ENCODE measurements at regions not wholly inside any gene's neighbourhood (a gene's known extent, or its start where the extent isn't known, plus 50 kb on each side); places are given as distances from the start of the nearest gene placed in this dataset.

DNA sequence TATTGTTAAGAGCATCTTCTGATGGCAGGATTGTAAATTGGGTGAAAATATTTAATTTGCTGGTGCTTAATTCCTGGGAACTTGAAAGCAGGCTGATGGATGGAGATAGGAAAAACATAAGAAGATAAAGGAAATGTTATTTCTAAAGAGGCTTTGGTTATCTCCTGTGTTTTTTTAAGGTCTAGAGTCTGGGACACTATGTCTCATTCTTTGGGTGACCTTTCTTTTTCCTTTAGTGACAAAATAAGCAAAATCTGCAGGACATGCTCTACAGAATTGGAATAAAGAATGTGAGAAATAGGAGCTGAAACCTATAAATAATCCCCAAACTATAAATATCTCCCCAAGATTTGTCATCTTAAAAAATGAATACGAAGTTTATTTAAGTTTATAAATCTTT is 241.7 kb downstream of the DSC3 start:
- TF ChIP-seq, protein P1, sequence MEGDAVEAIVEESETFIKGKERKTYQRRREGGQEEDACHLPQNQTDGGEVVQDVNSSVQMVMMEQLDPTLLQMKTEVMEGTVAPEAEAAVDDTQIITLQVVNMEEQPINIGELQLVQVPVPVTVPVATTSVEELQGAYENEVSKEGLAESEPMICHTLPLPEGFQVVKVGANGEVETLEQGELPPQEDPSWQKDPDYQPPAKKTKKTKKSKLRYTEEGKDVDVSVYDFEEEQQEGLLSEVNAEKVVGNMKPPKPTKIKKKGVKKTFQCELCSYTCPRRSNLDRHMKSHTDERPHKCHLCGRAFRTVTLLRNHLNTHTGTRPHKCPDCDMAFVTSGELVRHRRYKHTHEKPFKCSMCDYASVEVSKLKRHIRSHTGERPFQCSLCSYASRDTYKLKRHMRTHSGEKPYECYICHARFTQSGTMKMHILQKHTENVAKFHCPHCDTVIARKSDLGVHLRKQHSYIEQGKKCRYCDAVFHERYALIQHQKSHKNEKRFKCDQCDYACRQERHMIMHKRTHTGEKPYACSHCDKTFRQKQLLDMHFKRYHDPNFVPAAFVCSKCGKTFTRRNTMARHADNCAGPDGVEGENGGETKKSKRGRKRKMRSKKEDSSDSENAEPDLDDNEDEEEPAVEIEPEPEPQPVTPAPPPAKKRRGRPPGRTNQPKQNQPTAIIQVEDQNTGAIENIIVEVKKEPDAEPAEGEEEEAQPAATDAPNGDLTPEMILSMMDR (conservative IDR thresholded peaks at IDR 0.05; ENCODE audit: low read length) = no peak
- TF ChIP-seq EZH2phosphoT487 (IDR thresholded peaks at IDR 0.05; ENCODE audit: borderline replicate concordance) = no peak
